Stimulated activated CD8-positive, alpha-beta memory T cell treated with anti-CD3 and anti-CD28 coated beads, Interleukin-15, amount 100 ng/mL, for 48 hours (primary cell): ENCODE measurements at regions not wholly inside any gene's neighbourhood (a gene's known extent, or its start where the extent isn't known, plus 50 kb on each side); places are given as distances from the start of the nearest gene placed in this dataset.
"Not testable (repeated sequence)": the region's sequence is repeated elsewhere in the genome, so short reads cannot be mapped to it uniquely, and the experiment has no call there.

Experiments used
- DNase-seq, 2 donors: peaks; one replicate each; pipeline ENCODE4 v3.0.0-alpha.2; 2020; ENCODE audit warnings: low read depth in 2 of 2

DNA sequence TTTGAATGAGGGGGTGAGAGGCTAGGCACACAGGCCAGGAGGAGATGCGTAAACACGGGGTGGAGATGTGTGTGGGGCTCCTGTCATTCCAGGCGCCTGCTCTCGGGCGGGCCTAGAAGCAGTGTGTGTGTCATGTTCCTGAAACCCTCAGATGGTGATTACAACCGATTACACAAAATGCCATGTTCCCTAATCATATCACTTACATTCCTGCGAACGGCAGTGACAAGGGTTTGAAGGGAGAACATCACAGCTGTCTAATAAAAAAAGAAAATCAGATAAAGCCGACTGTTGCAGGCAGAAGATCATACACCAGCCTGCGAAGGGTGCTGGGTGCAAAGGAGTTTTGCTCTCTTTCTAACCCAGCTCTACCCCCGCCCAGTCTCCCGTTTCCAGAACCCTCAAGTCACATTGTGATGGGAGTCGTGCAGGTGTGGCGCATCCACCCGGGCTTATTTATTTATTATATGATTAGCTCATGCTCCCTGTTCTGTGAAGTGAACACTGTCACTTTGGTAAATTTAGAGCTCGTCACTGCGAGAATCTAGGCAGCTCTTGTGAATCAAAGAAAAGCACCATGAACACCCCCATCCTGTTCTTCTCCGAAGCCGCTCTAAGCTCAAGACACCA, 140.3 kb downstream of the NR2F2 start:
- DNase-seq = no peak

DNA sequence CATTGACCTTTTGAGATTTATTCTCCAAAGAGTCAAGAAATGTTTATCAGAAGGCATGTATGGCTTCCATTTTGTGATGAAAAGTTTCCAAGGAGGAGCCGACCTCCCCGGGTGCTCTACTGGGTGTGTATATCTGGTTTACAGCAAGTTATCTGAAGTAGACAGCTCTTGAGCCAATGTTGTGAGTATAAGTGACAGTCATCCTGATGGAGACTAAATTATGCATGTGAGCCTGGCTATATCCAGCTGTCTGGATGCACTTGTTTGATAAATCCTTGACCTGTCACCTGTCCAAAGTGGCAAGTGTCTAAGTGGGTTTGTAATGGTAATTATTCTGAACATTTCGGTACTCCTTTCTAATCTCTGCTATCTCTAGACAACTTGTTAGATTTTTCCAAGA, 142.2 kb downstream of the NR2F2 start:
- no peak for DNase-seq

DNA sequence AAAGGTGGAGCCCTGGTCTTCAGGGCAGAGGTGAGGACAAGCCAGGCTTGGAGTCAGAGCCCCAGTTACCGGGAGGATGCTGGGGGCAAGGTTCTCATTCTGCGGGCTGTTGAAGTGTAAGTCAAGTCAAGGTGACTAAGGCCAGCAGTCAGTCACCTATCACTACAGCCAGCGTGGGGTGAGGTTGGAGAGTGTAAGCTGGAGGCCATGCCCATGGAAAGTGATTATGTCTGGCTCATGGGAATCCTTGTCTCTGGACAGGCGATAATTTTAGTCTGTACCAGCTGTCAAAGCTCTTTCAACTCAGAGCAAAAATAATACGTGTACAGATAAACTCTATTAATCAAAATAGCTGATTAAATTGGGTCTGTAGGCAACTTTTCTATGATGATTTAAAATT, 143.1 kb downstream of the NR2F2 start:
- no peak for DNase-seq

DNA sequence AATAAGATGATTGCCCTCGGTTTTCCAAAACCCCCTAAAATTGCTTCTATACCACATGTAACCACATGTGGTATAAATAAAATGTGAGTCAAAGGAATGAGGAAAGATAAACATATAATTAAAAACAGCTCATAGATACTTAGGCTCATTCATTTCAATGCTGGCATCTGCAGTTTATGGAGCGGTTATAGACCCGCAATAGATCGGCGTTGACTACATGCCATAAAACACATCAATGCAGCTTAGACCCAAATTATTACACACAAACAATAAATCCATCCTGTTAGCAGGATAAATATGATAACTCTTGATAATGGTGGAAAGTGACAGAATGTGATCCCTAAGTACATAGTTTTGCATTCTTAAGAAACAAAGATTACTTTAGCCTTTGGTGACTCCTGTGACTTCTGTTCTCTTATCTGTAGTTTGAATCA, 143.7 kb downstream of the NR2F2 start:
- no peak for DNase-seq

DNA sequence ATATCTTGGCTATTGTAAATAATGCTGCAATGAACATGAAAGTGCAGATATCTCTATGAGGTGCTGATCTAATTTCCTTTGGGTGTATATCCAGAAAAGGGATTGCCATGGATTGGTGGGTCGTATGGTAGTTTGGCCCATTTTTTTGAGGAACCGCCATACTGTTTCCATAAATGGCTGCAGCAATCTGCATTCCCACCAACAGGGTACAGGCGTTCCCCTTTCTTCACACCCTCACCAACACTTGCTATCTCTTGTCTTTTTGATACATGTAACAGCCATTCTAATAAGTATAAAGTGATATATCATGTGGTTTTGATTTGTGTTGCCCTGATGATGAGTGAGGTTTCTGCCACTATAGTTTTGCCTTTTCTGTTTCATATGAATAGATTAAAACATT, 146.7 kb downstream of the NR2F2 start:
- no peak for DNase-seq

DNA sequence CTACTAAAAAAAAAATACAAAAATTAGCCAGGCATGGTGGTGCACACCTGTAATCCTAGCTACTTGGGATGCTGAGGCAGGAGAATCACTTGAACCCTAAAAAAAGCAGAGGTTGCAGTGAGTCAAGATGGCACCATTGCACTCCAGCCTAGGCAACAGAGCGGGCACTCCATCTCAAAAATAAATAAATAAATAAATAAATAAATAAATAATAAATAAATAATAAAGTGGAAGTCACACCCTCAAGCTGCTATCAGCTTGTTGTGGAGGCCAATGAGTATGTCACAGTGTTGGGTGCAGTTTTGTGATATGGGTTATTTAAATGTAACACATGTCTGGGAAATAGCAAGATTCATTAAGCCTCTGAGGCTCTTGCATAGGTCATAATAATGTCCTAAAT, 153.9 kb downstream of the NR2F2 start:
- DNase-seq = not testable (repeated sequence)

DNA sequence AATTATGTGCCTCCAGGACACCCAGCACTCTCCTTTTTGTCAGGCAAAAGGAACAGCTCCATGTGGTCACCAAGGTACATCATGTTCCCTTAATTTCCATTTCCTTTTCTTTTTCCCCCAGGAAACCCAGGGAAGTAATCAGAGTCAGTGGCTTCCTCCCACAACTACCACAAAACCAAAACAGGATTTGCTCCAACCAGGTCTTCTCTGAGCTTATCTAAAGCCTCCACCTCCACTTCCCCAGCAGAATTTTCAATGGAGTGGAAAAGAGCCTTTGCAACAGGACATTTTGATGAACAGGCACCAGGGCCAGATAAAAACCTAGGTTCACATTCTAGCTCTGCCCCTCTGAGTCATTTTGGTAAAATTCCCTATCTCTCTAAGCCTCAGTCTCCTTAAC, 154.3 kb downstream of the NR2F2 start:
- no peak for DNase-seq

DNA sequence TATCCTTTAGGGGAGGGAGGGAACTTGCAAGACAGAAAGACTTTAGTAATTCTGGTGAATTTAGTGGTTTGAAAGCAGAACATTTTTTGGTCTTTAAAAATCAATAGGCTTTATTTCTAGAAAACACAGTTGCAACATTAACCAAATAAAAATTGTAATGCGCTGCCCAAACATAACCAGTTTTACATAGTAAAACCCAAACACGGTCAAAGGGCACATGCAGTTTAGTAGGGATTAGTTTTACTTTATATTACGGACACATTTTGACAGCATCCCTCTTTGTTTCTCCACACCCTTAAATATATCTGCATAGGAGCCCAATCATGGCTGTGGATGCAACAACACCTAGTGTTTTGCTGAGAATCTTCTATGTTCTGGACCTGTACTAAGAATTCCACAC, 156.7 kb downstream of the NR2F2 start:
- no peak for DNase-seq

DNA sequence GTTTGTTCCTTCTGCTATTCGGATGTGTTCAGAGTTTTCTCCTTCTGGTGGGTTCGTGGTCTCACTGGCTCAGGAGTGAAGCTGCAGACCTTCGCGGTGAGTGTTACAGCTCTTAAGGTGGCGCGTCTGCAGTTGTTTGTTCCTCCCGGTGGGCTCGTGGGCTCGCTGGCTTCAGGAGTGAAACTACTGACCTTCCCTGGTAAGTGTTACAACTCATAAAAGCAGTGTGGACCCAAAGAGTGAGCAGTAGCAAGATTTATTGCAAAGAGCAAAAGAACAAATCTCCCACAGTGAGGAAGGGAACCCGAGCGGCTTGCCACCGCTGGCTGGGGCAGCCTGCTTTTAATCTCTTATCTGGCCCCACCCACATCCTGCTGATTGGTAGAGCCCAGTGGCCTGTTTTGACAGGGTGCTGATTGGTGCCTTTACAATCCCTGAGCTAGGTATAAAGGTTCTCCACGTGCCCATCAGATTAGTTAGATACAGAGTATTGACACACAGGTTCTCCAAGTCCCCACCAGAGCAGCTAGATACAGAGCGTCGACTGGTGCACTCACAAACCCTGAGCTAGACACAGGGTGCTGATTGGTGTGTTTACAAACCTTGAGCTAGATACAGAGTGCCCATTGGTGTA, 160.7 kb downstream of the NR2F2 start:
- not testable (repeated sequence) for DNase-seq

DNA sequence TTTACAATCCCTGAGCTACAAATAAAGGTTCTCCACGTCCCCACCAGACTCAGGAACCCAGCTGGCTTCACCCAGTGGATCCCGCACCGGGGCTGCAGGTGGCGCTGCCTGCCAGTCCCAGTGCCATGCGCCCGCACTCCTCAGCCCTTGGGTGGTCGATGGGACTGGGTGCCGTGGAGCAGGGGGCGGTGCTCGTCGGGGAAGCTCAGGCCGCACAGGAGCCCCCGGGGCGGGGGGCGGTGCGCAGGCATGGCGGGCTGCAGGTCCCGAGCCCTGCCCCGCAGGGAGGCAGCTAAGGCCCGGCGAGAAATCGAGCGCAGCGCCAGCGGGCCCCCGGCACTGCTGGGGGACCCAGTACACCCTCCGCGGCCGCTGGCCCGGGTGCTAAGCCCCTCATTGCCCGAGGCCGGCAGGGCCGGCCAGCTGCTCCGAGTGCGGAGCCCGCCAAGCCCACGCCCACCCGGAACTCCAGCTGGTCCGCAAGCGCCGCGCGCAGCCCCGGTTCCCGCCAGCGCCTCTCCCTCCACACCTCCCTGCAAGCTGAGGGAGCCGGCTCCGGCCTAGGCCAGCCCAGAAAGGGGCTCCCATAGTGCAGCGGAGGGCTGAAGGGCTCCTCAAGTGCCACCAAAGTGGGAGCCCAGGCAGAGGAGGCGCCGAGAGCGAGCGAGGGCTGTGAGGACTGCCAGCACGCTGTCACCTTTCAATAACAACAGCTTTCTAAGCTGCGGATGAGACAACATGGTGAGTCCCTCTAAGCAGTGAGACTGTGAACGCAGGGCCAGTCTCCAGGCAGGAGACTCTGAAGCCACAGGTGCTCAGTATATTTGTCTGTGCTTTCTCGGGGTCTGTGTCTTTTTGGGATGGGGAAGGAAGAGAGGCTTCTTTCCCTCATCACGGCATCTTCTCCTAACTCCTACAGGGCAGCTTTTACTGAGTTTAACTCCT, 161.5 kb downstream of the NR2F2 start:
- DNase-seq = not testable (repeated sequence)

DNA sequence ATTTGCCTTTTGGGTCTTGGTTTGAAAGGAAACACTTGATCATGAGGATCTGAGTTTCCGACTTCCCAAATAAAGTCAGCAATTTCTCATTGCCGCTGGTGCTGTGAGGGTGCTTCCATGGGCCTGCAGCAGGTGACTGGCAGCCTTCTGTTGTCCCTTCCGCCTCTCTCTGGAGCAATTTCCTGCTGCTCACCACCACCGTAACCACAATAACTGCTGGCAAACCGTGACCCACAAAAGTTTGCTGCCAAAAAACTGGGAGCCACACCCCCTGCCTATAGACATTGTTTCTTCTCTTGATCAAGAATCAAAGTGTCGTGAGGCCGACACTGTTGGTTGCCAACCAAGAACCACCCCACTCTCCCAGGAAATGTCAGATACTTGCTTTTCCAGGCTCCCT, 164.0 kb downstream of the NR2F2 start:
- DNase-seq = no peak

DNA sequence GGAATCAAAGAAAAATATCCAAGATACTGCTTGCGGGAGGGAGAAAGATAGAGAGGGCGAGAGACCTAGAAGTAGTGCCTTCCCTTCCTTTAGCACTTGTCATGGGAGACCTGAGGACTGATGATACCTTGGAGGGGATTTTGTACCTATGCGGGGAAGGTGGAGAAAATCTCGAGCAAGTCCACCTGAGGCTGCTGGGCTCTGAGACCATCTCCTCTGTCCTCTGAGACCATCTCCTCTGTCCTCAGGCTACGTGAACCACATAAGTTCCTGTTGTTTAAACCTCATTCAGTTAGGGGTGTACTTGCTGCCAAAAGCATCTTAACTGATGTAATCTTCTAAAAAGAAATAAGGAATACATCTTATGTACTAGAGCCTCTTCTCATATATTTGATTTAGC, 164.9 kb downstream of the NR2F2 start:
- DNase-seq = no peak

DNA sequence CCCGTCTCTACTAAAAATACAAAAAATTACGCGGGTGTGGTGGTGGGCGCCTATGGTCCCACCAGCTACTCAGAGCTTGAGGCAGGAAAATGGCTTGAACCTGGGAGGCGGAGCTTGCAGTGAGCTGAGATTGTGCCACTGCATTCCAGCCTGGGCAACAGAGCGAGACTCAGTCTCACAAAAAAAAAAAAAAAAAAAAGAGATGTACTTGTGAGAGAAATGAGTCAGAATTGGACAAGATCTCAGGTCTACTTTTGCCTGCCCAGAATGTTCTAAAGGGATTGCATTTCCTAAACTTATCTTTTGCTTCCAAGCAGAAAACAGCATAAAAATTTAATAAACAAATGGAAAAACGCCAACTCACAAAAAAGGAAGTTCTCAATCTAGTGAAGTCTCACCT, 167.5 kb downstream of the NR2F2 start:
- no peak for DNase-seq

DNA sequence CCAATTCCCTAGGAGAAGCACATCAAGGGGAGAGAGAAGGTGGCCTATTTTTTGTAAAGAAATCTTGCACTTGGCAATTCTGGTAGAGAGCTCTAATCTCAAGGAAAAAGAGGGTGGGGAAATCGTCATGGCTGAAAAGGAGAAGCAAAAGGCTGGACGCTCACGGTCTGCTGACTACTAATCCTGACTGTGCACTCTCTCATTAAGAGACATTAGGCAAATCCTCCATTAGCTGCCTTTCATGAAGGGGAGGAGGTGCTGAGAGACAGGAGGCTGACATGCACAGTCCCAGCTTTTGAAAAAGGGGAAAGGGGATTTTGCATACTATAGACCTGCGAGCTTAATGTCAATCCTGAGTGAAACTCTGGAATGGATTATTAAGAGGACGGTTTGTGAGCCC, 170.0 kb downstream of the NR2F2 start:
- DNase-seq = no peak

DNA sequence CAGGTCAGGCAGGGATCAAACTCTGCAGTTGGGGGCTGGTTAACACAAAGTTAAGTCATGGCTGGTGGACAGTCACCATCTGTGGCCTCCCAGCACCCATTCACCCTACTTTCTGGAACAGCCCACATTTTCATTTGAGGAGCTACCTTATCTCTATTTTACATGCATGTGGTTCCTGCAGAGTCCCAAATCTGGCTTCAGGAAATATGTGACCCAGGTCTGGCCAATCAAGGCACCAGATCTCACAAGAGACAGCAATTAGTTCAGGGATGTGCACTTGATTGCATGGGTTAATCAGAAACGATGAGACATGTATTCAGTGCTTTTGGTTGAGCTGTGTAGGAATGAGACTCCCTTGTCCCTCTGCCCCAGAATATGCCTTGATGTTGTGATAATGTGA, 170.9 kb downstream of the NR2F2 start:
- no peak for DNase-seq

DNA sequence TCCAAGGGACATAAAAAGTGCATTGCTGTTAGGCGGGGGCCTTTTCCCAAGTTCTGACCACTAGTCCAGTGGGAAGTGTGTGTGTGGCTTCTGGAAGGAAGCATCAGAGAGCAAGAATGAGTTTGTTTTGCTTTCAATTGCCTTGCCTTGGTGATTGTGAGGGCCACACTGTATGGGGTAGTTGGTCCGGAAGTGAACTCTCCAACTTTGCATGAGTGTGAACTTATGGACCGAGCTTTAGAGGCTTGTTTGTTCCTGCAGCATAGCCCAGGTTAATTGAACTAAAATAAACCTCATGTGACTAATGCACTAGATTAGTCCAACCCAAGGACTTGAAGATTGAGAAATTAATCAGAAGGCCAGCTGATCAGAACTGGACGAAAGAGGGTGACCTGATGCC, 171.7 kb downstream of the NR2F2 start:
- no peak for DNase-seq

DNA sequence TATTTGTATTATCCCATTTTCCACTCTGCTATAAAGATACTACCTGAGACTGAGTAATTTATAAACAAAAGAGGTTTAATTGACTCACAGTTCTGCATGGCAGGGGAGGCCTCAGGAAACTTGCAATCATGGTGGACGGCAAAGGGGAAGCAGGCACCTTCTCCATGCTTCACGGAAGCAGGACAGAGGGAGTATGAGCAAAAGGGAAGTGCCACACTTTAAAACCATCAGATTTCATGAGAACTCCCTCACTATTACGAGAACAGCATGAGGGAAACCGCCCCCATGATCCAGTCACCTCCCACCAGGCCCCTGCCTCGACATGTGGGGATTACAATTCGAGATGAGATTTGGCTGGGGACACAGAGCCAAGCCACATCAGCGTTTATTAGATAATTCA, 172.8 kb downstream of the NR2F2 start:
- no peak for DNase-seq

DNA sequence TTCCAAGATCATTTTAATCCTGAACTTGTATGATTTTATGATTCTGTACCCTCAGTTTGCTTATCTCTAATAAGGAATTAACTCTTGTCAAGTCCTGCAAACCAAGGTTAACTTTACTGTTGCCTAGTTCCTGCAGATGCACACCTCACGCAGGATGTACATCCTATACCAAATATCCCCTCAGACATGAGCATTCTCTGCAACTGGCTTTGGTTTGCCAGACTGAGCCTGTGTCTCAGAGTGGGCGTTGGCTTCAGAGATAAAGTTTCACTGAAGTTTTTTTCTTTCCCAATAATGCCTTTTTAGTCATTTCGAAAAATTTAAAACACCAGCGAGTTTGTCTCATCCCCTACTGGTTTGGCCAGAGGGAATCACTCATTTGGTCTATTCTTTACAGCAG, 173.9 kb downstream of the NR2F2 start:
- no peak for DNase-seq

DNA sequence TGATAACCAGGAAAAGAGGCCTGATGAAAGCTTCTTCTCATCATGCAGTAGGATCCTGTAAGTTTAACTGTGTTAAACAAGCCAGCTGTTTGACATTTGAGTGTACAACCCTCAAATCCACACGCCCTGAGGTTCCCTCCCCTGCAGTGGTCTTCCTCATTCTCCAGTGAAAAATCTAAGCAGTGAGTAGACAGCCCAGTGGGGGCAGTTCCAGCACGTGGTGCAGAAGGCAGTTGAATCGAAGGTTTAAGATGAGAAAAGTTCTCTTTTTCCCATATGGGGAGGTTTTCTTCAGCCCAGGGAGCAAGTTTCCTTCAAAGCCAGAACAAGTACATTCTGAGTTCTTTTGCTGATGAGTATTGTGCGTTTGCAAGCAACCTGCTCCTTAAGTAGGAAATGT, 174.5 kb downstream of the NR2F2 start:
- no peak for DNase-seq

DNA sequence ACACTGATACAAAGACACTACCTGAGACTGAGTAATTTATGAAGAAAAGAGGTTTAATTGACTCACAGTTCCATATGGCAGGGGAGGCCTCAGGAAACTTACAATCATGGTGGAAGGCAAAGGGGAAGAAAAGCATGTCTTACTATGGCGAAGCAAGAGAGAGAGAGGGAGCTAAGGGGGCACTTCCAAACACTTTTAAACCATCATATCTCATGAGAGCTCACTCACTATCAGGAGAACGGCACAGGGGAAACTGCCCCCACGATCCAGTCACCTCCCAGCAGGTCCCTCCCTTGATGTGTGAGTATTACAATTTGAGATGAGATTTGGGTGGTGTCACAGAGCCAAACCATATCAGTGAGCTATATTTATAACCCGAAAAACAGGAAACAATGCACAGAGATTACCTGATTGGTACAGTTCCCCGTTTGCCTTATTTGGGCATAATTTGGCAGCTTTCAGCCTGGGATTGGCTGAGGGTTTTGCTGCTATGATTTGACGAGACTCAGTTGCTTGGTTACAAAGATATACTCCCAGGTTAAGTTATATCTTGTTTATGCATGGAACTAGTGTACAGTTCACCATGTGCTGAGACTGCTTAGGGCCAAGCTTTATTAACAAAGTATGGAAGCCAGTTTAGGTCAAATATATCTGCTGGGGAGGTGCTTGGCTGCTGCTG, 184.2 kb downstream of the NR2F2 start:
- no peak for DNase-seq

DNA sequence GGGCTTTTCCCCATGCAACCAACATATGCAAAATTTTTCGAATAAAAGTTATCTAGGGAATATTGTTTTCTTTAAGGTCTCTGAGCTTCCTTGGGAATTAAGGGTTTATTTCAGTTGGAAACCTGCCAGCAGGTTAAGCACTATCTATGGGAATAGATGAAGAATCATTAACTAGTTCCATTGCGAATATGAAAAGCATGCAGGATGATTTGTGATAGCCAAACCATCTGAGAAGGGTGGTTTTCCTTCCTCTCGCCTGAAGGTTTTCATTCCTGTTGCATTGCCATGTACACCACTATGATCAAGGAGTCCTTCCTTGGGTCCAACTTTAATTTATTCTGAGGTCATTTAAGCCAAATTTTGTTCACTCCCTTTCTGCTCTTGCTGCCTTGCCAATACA, 184.9 kb downstream of the NR2F2 start:
- no peak for DNase-seq

DNA sequence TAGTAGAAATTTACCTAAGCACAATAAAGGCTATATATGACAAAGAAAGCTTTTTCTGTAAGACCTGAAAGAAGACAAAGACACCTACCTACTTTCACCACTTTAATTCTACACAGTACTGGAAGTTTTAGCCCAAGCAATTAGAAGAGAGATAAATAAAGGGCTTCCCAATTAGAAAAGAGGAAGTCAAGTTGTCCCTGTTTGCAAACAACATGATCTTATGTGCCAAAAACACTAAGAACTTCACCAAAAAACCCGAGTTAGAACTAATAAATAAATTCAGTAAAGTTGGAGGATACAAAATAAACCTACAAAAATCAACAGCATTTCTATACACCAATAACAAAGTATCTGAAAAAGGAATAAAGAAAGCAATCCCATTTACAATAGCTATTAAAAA, 190.9 kb downstream of the NR2F2 start:
- no peak for DNase-seq
